IMR-90 (cell line): ENCODE measurements at regions not wholly inside any gene's neighbourhood (a gene's known extent, or its start where the extent isn't known, plus 50 kb on each side); places are given as distances from the start of the nearest gene placed in this dataset. TPM values are rescaled to one million over a fixed set of nuclear protein-coding genes. Genes with fewer than 3 reads are reported as not detected.

ENCODE experiments used
- microRNA-seq, 2 experiments: library from miRNA; stranded (forward) in 1 of 2; unstranded in 1 of 2; fragments of 10-50 nt in 1 of 2; fragments of <30 nt in 1 of 2; gene quantifications in 1 of 2; microRNA quantifications in 1 of 2; one replicate each; pipeline versions ENCODE3 to v1.1.0; 2013 to 2020; ENCODE audit not compliant: insufficient read depth in 1 of 2, insufficient read length in 1 of 2, unreplicated experiment in 1 of 2
- small RNA-seq, 5 experiments: library from RNA; depleted of rRNA; stranded (forward); fragments of <200 nt; gene quantifications; one replicate each; pipeline ENCODE3, GENCODE V24; 2012

Small RNA genes in the stretch of these regions (microRNA-seq; reads per million reads assigned to microRNA genes)
- gene MIR30A (ENCODE audit: insufficient read depth in 1 of 2, insufficient read length in 1 of 2, unreplicated experiment in 1 of 2) (8,298 to 76,354 reads per million in 2 experiments), gene MIR30C2 (ENCODE audit: insufficient read depth in 1 of 2, insufficient read length in 1 of 2, unreplicated experiment in 1 of 2) (39.1 to 1,231 reads per million in 2 experiments), gene RNU4-66P (ENCODE audit: insufficient read depth, insufficient read length) (not detected)

Small RNA genes in the stretch of these regions (small RNA-seq; reads per million reads assigned to genes)
- 283 to 27,580 (median 20,504) reads per million in 5 experiments for gene MIR30A
- 0 to 15.8 (median 11.6) reads per million in 5 experiments for gene MIR30C2
- gene RNU4-66P, result 0 to 0.04 (median 0) reads per million in 5 experiments
